ENCODE measurements at regions not wholly inside any gene's neighbourhood (a gene's known extent, or its start where the extent isn't known, plus 50 kb on each side); places are given as distances from the start of the nearest gene placed in this dataset.

DNA sequence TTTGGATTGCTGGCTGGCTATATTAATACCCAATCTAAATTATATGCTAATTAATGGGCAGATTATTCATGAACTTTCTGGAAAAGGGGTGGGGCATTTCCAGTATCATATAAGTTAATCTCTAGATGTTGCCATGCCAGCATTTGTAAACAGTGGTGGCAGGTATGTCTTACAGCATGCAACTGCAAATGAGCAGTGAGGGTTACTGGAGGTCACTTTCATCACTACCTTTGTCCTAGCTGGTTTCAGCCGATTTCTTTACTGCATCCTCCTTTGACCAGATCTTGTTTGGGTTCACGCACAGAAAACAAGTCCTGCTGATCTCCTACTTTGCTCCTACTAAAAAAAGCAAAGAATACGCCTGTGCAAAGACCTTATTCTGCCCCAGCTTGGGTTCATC, 89.1 kb upstream of the USP47 start:
- 87 to 88% methylated on average over 3 of the region's 3 CpGs for WGBS, 2 donors
- ATAC-seq (ENCODE audit: low FRiP score in 2 of 2), result no peak

DNA sequence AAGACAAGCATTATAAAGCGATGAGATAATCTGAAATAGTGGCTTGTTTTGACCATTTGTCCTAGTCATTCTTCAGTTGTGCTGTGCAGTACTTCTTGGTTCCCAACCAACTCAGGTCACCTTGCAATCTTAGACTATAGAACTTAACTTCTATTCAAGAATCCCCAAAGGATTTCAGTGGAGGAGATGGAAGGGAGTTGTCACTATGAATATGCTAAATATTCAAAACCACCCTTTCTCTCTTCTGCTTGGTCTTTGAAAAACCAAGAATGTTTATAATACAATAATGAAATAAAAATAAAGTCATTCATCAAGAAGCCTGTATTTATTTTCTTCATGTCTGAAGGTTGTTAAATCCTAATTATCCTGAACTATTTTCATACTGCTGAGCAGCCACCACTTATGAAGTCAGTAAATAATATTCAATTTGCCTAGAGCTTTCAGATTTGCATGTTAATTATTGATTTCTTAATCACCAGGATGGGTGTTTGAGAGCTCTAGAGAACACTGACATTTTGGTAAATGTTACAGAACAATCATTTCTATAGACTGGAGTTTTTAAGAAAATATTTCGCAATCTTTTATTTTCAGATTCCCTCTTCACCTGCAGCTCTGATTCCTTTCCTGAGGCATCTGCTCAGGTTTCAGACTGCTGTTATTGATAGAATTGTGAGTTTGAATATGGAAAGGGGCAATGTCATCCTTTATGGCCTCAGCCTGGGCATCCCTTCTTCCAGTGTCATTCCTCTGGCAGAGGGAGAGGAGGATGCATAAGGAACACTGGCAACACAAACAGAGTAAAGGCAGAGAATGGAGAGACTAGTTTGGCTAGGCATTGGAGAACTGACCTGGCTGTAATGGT, 91.5 kb upstream of the USP47 start:
- H3K4me1 ChIP-seq, result no peaks in the 10 kb centered on the region
- WGBS, 2 donors, result 88 to 98% methylated on average over 2 of the region's 2 CpGs

More for the DNA sequence above, 89.1 kb upstream of the USP47 start:
- no peaks in the 10 kb centered on the region for H3K4me1 ChIP-seq
- no peaks in the 10 kb centered on the region for H3K27me3 ChIP-seq
- no peaks in the 10 kb centered on the region for H3K9me3 ChIP-seq
- TF ChIP-seq EP300 (IDR thresholded peaks at IDR 0.05), result no peak
- no peak for TF ChIP-seq POLR2AphosphoS5 (IDR thresholded peaks at IDR 0.05)
- no peak for TF ChIP-seq CTCF (IDR thresholded peaks at IDR 0.05)
- no peak for TF ChIP-seq POLR2A (IDR thresholded peaks at IDR 0.05)
- H3K4me3 ChIP-seq, result no peak overlapping the region
- no peaks in the 10 kb centered on the region for H3K36me3 ChIP-seq
- H3K27ac ChIP-seq, result no peak overlapping the region
- no peak for DNase-seq

GRCh38 chr11:11748706-11749365, 92.9 kb upstream of the USP47 start:
- Histone ChIP-seq H3K4me3 (no peak overlapping the region), H3K27me3 (no peaks in the 10 kb centered on the region), H3K36me3 (no peaks in the 10 kb centered on the region), H3K9me3 (no peaks in the 10 kb centered on the region), H3K4me1 (no peaks in the 10 kb centered on the region), H3K27ac (no peak overlapping the region)
- DNase-seq (no peak), ATAC-seq (ENCODE audit: low FRiP score in 2 of 2) (no peak)
- WGBS, 2 donors, result 86 to 89% methylated on average over 4 of the region's 4 CpGs
- TF ChIP-seq POLR2A (IDR thresholded peaks at IDR 0.05) (no peak), EP300 (IDR thresholded peaks at IDR 0.05) (no peak), CTCF (IDR thresholded peaks at IDR 0.05) (no peak), POLR2AphosphoS5 (IDR thresholded peaks at IDR 0.05) (no peak)

More for the DNA sequence above, 91.5 kb upstream of the USP47 start:
- ATAC-seq (ENCODE audit: low FRiP score in 2 of 2) (no peak), DNase-seq (no peak)
- Histone ChIP-seq H3K4me3 (no peak overlapping the region), H3K27me3 (no peaks in the 10 kb centered on the region), H3K36me3 (no peaks in the 10 kb centered on the region), H3K9me3 (no peaks in the 10 kb centered on the region), H3K27ac (no peak overlapping the region)
- TF ChIP-seq POLR2AphosphoS5 (IDR thresholded peaks at IDR 0.05) (no peak), CTCF (IDR thresholded peaks at IDR 0.05) (no peak), POLR2A (IDR thresholded peaks at IDR 0.05) (no peak), EP300 (IDR thresholded peaks at IDR 0.05) (no peak)

- Histone ChIP-seq H3K27me3 (no peaks in the 10 kb centered on the region), H3K27ac (no peak overlapping the region), H3K36me3 (no peaks in the 10 kb centered on the region), H3K4me1 (no peaks in the 10 kb centered on the region), H3K9me3 (no peaks in the 10 kb centered on the region), H3K4me3 (no peak overlapping the region)
- 83 to 89% methylated on average over 1 of the region's 1 CpG for WGBS, 2 donors
- DNase-seq, result no peak
- TF ChIP-seq POLR2AphosphoS5 (IDR thresholded peaks at IDR 0.05) (no peak), CTCF (IDR thresholded peaks at IDR 0.05) (no peak), POLR2A (IDR thresholded peaks at IDR 0.05) (no peak), EP300 (IDR thresholded peaks at IDR 0.05) (no peak)
- ATAC-seq (ENCODE audit: low FRiP score in 2 of 2), result no peak
Observed at GRCh38 chr11:11747570-11747969, 94.2 kb upstream of the USP47 start.
